ENCODE measurements at regions not wholly inside any gene's neighbourhood (a gene's known extent, or its start where the extent isn't known, plus 50 kb on each side); places are given as distances from the start of the nearest gene placed in this dataset.

DNA sequence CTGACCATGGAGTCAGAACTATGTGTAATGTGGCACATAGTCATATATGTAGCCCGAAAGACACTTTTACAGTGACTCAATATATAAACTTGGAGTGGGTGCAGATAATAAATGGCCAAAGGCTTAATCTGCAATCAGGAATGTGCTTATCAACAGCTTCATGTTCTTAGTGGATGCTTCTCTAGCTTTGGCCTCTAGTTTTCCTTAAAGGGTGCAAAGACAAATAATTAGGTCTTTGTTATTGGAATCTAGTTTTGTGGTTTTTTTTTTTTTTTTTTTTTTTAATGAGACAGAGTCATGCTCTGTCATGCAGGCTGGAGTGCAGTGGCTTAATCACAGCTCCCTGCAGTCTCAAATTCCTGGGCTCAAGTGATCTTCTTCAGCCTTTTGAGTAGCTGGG, 625.6 kb downstream of the EPHA4 start:
- H3K36me3 ChIP-seq: no peaks in the 10 kb centered on the region
- H3K27ac ChIP-seq: no peak overlapping the region
- DNase-seq (ENCODE audit: extremely low spot score in 2 of 2): no peak
- intact Hi-C loops (cut with DNase I): no loop called here
- no peaks in the 10 kb centered on the region for H3K9me3 ChIP-seq
- no peak overlapping the region for H3K4me3 ChIP-seq
- H3K27me3 ChIP-seq: no peaks in the 10 kb centered on the region
- TF ChIP-seq POLR2AphosphoS5 (IDR thresholded peaks at IDR 0.05; ENCODE audit: insufficient read depth in 1 of 2, low read depth in 1 of 2) (no peak), CTCF (IDR thresholded peaks at IDR 0.05) (no peak), POLR2A (IDR thresholded peaks at IDR 0.05) (no peak)
- no peaks in the 10 kb centered on the region for H3K4me1 ChIP-seq

DNA sequence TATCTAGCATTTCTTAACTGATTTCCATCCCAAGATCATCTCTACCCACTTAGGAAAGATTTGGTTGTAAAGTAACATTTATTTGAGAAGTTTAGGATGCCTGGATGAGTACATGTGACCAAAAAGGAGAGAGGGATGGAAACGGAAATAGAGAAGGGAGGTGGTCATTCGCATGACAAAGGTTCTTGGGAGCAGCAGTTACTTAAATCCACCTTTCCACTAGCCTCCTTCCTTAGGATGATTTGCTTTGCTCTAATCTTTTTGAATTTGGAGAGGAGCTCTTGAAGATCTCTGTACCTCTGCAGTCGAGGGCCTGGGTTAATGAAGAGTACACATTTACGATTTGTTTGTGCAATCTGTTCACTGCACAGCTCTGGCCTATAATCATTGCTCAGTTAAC, 623.5 kb downstream of the EPHA4 start:
- TF ChIP-seq POLR2AphosphoS5 (IDR thresholded peaks at IDR 0.05; ENCODE audit: insufficient read depth in 1 of 2, low read depth in 1 of 2): no peak
- no peak for TF ChIP-seq POLR2A (IDR thresholded peaks at IDR 0.05)
- TF ChIP-seq CTCF (IDR thresholded peaks at IDR 0.05): no peak
- no peaks in the 10 kb centered on the region for H3K36me3 ChIP-seq
- H3K27ac ChIP-seq: no peak overlapping the region
- intact Hi-C loops (cut with DNase I): no loop called here
- no peak overlapping the region for H3K4me3 ChIP-seq
- DNase-seq (ENCODE audit: extremely low spot score in 2 of 2): no peak
- H3K9me3 ChIP-seq: no peaks in the 10 kb centered on the region
- no peaks in the 10 kb centered on the region for H3K4me1 ChIP-seq
- no peaks in the 10 kb centered on the region for H3K27me3 ChIP-seq

DNA sequence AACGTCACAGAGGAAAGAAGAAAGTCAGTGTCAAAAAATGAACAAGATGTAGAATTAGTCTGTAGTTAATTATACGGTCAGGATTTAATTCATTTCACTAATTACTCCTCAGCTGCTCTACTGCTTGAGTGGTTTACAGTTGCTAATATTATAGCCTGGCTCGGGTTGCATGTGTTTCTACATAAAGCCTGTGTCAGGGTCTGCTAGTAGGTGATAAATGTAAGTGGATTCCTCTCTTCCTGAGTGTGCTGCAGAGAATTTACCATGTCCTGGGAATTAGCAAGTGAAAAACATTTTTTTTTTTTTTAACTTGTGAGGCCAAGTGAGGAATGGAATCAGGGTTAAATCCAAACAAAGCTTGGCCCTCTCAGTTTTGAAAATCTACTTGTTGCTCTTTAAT, 622.6 kb downstream of the EPHA4 start:
- Histone ChIP-seq H3K9me3 (no peaks in the 10 kb centered on the region), H3K4me1 (no peaks in the 10 kb centered on the region), H3K4me3 (no peak overlapping the region), H3K27ac (no peak overlapping the region), H3K27me3 (no peaks in the 10 kb centered on the region), H3K36me3 (no peaks in the 10 kb centered on the region)
- DNase-seq (ENCODE audit: extremely low spot score in 2 of 2): no peak
- intact Hi-C loops (cut with DNase I): no loop called here
- TF ChIP-seq CTCF (IDR thresholded peaks at IDR 0.05): no peak
- no peak for TF ChIP-seq POLR2A (IDR thresholded peaks at IDR 0.05)
- TF ChIP-seq POLR2AphosphoS5 (IDR thresholded peaks at IDR 0.05; ENCODE audit: insufficient read depth in 1 of 2, low read depth in 1 of 2): no peak

DNA sequence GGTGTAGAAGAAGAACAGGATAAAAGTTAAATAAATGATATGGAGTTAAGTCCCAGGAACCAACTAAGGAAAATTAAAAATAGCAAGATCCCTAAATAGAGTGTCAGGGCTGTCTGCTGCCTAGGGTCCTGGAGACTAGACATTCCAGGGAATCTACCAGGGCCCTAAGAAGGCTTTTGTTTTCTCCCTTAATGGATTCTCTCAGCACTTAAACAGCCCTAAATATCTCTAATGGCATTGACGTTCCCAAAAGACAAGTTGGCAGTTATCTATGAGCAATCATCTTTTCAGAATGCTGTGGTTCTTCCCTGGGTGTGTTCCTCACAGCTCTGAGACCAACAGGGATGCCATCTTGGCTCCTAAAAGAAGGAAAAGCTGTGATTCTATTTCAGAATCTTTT, 616.3 kb downstream of the EPHA4 start:
- no peaks in the 10 kb centered on the region for H3K9me3 ChIP-seq
- no peak for DNase-seq (ENCODE audit: extremely low spot score in 2 of 2)
- no peak overlapping the region for H3K4me3 ChIP-seq
- TF ChIP-seq CTCF (IDR thresholded peaks at IDR 0.05) (no peak), POLR2AphosphoS5 (IDR thresholded peaks at IDR 0.05; ENCODE audit: insufficient read depth in 1 of 2, low read depth in 1 of 2) (no peak), POLR2A (IDR thresholded peaks at IDR 0.05) (no peak)
- peaks cover 6% of the 10 kb centered on the region for H3K4me1 ChIP-seq
- no peak overlapping the region for H3K27ac ChIP-seq
- H3K36me3 ChIP-seq: no peaks in the 10 kb centered on the region
- H3K27me3 ChIP-seq: no peaks in the 10 kb centered on the region
- intact Hi-C loops (cut with DNase I): no loop called here

DNA sequence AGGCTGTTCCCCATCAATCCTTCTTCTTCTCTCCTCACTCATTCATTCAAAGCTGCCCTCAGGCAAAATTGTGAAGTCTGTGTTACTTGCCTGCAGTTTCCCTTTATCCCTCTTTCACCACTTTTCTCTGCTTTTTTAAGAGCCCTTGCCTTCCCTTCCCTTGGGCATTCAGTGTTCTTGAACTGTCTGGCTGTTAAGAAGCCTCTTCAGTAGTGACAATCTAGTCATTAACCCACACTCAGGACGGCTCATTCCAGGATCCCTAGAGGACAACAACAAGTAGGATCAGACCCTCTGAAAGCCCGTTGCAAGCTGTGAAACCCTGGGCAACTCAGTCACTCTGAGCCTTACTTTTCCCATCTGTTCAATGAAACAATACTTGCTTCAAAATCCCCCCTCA, 615.7 kb downstream of the EPHA4 start:
- Histone ChIP-seq H3K27me3 (no peaks in the 10 kb centered on the region), H3K9me3 (no peaks in the 10 kb centered on the region), H3K27ac (no peak overlapping the region), H3K4me1 (peaks cover 6% of the 10 kb centered on the region), H3K36me3 (no peaks in the 10 kb centered on the region), H3K4me3 (no peak overlapping the region)
- intact Hi-C loops (cut with DNase I): no loop called here
- no peak for DNase-seq (ENCODE audit: extremely low spot score in 2 of 2)
- no peak for TF ChIP-seq POLR2AphosphoS5 (IDR thresholded peaks at IDR 0.05; ENCODE audit: insufficient read depth in 1 of 2, low read depth in 1 of 2)

DNA sequence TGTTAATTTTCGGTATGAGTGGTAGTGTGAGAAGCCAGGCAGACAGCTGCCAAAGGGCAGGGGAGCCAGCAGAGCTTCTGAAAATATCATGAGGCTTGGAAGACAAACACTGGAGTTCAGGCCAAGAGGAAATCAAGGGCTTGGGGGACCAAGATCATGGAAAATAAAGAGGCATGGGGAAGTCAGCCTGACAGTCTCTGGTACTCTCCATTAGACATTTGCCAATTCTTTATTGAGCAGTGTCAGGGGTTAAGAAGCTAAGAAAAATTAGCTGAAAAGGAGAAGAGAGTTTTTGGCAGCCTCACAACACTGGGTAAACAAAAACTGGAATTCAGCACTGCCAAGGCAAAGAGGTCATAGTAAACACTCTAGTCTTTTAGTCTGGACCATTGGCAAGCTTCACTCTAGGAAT, 612.7 kb downstream of the EPHA4 start:
- Histone ChIP-seq H3K9me3 (no peaks in the 10 kb centered on the region), H3K4me3 (no peak overlapping the region), H3K36me3 (no peaks in the 10 kb centered on the region), H3K27me3 (no peaks in the 10 kb centered on the region), H3K27ac (no peak overlapping the region), H3K4me1 (peaks cover 6% of the 10 kb centered on the region)
- TF ChIP-seq POLR2AphosphoS5 (IDR thresholded peaks at IDR 0.05; ENCODE audit: insufficient read depth in 1 of 2, low read depth in 1 of 2) (no peak), POLR2A (IDR thresholded peaks at IDR 0.05) (no peak), CTCF (IDR thresholded peaks at IDR 0.05) (no peak)
- intact Hi-C loops (cut with DNase I): no loop called here
- no peak for DNase-seq (ENCODE audit: extremely low spot score in 2 of 2)
